Psoas muscle (tissue), 7 donors: ENCODE measurements at regions not wholly inside any gene's neighbourhood (a gene's known extent, or its start where the extent isn't known, plus 50 kb on each side); places are given as distances from the start of the nearest gene placed in this dataset.
"Not testable (repeated sequence)": the region's sequence is repeated elsewhere in the genome, so short reads cannot be mapped to it uniquely, and the experiment has no call there.

Source experiments
- ATAC-seq, 4 donors: fragments of 200-7000 bp; cut with Tn5 transposase; one replicate each; pipeline ENCODE4 v1.9.1; 2020; ENCODE audit warnings: moderate library complexity in 3 of 4, mild to moderate bottlenecking in 2 of 4
- DNase-seq, 2 donors: peaks; one replicate each; pipeline ENCODE4 v3.0.0-alpha.2; 2020
- H3K27ac ChIP-seq: fragments of 200-600 bp; one replicate; pipeline ENCODE4 v1.8.0; 2022
- H3K27me3 ChIP-seq, 3 donors: fragments of 200-600 bp in 1 of 3; one replicate each; pipeline versions ENCODE4 v1.6.1 to v1.8.0; 2013 to 2022; ENCODE audit warnings: low read length in 2 of 3, mild to moderate bottlenecking in 2 of 3, moderate library complexity in 1 of 3; ENCODE audit not compliant: insufficient read depth in 3 of 3
- H3K36me3 ChIP-seq, 2 donors: fragments of 200-600 bp in 1 of 2; one replicate each; pipeline versions ENCODE4 v1.6.1 to v1.8.0; 2013 to 2022; ENCODE audit warnings: low read depth in 1 of 2, mild to moderate bottlenecking in 1 of 2, moderate library complexity in 1 of 2; ENCODE audit not compliant: insufficient read depth in 1 of 2
- H3K4me1 ChIP-seq: fragments of 200-600 bp; one replicate; pipeline ENCODE4 v1.8.0; 2022
- H3K4me3 ChIP-seq: fragments of 200-600 bp; one replicate; pipeline ENCODE4 v1.8.0; 2022; ENCODE audit warnings: mild to moderate bottlenecking
- H3K9me3 ChIP-seq: fragments of 200-600 bp; one replicate; pipeline ENCODE4 v1.8.0; 2022
- WGBS, 3 donors: extraction: QIAGEN DNeasy Blood & Tissue Kit; methylation state at CpG; one replicate each; pipeline versions ENCODE4 v1.1.6 to v1.1.7; 2013; 5-methylcytosine and 5-hydroxymethylcytosine counted together
- intact Hi-C, 2 donors: fragments of 100-400 bp; cut with DNase I; formaldehyde crosslinking; loops; one replicate each; pipeline versions ENCODE4 v1.11.0 to v1.14.2; 2022
- TF ChIP-seq, protein P1 (sequence below): fragments of 200-600 bp; IDR thresholded peaks from one replicate; pipeline ENCODE4 v1.8.0; 2022; ENCODE audit warnings: antibody characterized with exemption
- donor health status: healthy with polysubstance abuse.
- donor health status: DM: no; HTN: no; CAD: no; lungs with moderate emphysema.
- donor health status: Bipolar disorder and iron deficiency.
- donor health status: healthy.
- donor health status: DM: yes; HTN: yes; CAD: no.
- donor health status: DM: no; HTN: no; CAD: no.
- donor health status: DM: yes; HTN: yes; CAD: no.

DNA sequence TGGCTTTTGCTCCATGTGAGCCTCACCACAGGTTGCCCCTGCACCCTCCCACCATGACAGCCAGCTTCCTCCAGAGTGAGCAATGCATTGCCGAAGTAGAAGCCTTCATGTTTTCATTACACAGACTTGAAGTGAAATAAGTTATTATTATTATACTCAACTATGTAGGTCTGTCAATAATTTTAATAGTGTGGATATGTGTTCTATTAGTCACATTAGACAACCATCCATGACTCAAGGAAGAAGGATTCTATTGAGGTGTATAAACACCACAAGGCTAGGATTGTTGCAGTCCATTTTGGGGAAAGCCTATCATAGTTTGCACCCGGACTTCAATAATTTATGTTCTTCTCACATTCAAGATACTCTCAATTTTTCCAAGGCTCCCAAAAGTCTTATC, 369.5 kb downstream of the TAF11L14 start:
- no peak overlapping the region for H3K4me3 ChIP-seq
- WGBS, 3 donors = 94 to 96% (median 95%) methylated on average over 2 of the region's 2 CpGs
- TF ChIP-seq, protein P1, sequence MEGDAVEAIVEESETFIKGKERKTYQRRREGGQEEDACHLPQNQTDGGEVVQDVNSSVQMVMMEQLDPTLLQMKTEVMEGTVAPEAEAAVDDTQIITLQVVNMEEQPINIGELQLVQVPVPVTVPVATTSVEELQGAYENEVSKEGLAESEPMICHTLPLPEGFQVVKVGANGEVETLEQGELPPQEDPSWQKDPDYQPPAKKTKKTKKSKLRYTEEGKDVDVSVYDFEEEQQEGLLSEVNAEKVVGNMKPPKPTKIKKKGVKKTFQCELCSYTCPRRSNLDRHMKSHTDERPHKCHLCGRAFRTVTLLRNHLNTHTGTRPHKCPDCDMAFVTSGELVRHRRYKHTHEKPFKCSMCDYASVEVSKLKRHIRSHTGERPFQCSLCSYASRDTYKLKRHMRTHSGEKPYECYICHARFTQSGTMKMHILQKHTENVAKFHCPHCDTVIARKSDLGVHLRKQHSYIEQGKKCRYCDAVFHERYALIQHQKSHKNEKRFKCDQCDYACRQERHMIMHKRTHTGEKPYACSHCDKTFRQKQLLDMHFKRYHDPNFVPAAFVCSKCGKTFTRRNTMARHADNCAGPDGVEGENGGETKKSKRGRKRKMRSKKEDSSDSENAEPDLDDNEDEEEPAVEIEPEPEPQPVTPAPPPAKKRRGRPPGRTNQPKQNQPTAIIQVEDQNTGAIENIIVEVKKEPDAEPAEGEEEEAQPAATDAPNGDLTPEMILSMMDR = no peak
- intact Hi-C loops = no loop called here
- H3K27ac ChIP-seq = no peak overlapping the region
- H3K27me3 ChIP-seq = no peaks in the 10 kb centered on the region
- H3K4me1 ChIP-seq = no peaks in the 10 kb centered on the region
- no peaks in the 10 kb centered on the region for H3K36me3 ChIP-seq
- ATAC-seq (no peak), DNase-seq (no peak)
- H3K9me3 ChIP-seq = no peaks in the 10 kb centered on the region

DNA sequence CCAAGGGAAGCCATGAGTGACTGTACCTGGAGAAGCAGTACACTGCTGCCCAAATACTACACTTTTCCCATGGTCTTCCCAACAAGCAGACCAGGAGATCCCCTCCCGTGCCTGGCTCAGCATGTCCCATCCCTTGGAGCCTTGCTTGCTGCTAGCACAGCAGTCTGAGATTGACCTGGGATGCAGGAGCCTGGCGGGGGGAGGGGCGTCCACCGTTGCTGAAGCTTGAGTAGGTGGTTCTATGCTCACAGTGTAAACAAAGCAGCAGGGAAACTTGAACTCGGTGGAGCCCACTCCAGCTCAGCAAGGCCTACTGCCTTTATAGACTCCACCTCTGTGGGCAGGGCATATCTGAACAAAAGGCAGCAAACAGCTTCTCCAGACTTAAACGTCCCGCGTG, 372.0 kb downstream of the TAF11L14 start:
- H3K4me1 ChIP-seq, H3K36me3 ChIP-seq, ATAC-seq, H3K9me3 ChIP-seq, H3K4me3 ChIP-seq, intact Hi-C loops, H3K27me3 ChIP-seq, H3K27ac ChIP-seq: not testable (repeated sequence)
- 85 to 91% (median 87%) methylated on average over 8 of the region's 8 CpGs for WGBS, 3 donors
- DNase-seq = peak in 1 of 2 donors; percentile 42

DNA sequence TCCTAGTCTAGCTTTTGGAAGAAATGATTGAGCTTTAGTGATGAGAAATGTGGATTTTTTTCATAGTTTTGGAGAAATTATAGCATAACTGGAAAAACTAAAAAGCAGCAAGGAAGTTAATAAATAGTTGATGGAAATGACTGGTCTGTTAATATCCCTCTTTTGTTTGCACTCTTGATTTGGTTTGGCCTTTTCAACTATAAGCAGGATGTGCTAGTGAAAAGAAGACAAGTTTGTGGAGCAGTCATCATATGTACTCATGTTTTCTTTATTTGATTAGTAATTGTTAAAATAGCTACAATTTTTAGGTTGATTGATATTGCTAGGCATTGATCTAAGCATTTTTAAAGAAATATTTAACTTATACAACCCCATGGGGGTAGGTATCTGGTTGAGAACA, 374.7 kb downstream of the TAF11L14 start:
- no peak for DNase-seq
- no peaks in the 10 kb centered on the region for H3K36me3 ChIP-seq
- H3K4me3 ChIP-seq = no peak overlapping the region
- no peaks in the 10 kb centered on the region for H3K4me1 ChIP-seq
- intact Hi-C loops = no loop called here
- H3K27me3 ChIP-seq = no peaks in the 10 kb centered on the region
- no peak overlapping the region for H3K27ac ChIP-seq
- TF ChIP-seq, protein P1 = no peak
- no peaks in the 10 kb centered on the region for H3K9me3 ChIP-seq
- ATAC-seq = no peak

DNA sequence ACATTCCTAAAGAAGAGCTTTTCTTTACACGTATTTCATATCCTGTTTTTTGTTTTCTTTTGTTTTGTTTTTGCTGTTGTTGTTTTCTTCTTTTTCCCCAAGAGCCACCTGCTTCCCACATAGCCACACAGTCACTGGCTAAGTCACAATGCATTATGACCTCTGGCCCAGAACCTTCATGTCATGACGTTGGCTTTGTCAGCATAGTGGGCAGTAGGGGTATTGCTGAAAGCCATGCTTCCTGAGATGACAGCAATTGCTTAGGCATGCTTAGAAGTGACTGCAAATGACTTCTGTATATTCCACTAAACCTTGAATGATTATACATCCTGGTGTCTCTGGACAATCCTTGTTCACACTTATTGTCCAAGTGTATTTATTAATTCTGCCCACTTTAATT, 375.8 kb downstream of the TAF11L14 start:
- Histone ChIP-seq H3K27ac (no peak overlapping the region), H3K4me1 (no peaks in the 10 kb centered on the region), H3K27me3 (no peaks in the 10 kb centered on the region), H3K4me3 (no peak overlapping the region), H3K9me3 (no peaks in the 10 kb centered on the region), H3K36me3 (no peaks in the 10 kb centered on the region)
- intact Hi-C loops = no loop called here
- 39 to 52% (median 46%) methylated on average over 2 of the region's 2 CpGs for WGBS, 3 donors
- ATAC-seq = no peak
- TF ChIP-seq, protein P1 = no peak
- DNase-seq = no peak

DNA sequence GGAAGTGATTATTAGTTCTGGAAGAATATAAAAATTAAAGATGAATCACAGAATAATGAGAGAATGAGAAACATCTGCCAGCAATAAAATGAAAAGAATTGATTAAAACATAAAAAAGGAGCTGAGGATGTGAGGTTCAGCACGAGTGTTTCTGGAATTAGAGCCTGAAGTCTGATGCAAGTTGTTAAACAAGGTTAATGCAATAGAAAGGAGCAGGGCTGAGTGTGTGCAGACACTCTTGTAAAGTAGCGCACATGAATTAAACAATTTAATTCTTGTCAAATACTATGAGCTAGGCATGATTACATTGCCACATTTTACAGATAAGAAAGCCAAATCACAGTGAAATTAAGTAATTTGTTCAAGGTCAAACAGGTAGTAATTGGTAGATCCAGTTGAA, 384.2 kb downstream of the TAF11L14 start:
- TF ChIP-seq, protein P1 = no peak
- no peaks in the 10 kb centered on the region for H3K27me3 ChIP-seq
- no peak for ATAC-seq
- no peak overlapping the region for H3K4me3 ChIP-seq
- peaks cover 4% of the 10 kb centered on the region for H3K9me3 ChIP-seq
- no peak overlapping the region for H3K27ac ChIP-seq
- 56 to 64% (median 59%) methylated on average over 2 of the region's 2 CpGs for WGBS, 3 donors
- no peaks in the 10 kb centered on the region for H3K4me1 ChIP-seq
- H3K36me3 ChIP-seq = no peaks in the 10 kb centered on the region
- intact Hi-C loops = no loop called here
- no peak for DNase-seq
